ENCODE measurements at regions not wholly inside any gene's neighbourhood (a gene's known extent, or its start where the extent isn't known, plus 50 kb on each side); places are given as distances from the start of the nearest gene placed in this dataset.

DNA sequence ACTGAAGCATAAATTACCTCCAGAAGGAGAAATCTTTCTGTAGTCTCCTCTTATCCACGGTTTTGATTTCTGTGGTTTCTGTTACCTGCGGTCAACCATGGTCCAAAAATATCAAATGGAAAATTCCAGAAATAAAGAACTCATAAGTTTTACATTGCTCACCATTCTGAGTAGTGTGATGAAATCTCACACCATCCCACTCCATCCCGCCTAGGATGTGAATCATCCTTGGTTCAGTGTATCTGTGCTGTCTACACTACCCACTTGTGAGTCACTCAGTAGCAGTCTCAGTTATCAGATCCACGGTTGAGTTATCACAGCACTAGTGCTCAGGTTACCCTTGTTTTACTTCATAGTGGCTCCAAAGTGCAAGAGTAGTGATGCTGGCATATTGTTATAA is 371.2 kb downstream of the NFIB start (continued):
- TF ChIP-seq, protein P1, sequence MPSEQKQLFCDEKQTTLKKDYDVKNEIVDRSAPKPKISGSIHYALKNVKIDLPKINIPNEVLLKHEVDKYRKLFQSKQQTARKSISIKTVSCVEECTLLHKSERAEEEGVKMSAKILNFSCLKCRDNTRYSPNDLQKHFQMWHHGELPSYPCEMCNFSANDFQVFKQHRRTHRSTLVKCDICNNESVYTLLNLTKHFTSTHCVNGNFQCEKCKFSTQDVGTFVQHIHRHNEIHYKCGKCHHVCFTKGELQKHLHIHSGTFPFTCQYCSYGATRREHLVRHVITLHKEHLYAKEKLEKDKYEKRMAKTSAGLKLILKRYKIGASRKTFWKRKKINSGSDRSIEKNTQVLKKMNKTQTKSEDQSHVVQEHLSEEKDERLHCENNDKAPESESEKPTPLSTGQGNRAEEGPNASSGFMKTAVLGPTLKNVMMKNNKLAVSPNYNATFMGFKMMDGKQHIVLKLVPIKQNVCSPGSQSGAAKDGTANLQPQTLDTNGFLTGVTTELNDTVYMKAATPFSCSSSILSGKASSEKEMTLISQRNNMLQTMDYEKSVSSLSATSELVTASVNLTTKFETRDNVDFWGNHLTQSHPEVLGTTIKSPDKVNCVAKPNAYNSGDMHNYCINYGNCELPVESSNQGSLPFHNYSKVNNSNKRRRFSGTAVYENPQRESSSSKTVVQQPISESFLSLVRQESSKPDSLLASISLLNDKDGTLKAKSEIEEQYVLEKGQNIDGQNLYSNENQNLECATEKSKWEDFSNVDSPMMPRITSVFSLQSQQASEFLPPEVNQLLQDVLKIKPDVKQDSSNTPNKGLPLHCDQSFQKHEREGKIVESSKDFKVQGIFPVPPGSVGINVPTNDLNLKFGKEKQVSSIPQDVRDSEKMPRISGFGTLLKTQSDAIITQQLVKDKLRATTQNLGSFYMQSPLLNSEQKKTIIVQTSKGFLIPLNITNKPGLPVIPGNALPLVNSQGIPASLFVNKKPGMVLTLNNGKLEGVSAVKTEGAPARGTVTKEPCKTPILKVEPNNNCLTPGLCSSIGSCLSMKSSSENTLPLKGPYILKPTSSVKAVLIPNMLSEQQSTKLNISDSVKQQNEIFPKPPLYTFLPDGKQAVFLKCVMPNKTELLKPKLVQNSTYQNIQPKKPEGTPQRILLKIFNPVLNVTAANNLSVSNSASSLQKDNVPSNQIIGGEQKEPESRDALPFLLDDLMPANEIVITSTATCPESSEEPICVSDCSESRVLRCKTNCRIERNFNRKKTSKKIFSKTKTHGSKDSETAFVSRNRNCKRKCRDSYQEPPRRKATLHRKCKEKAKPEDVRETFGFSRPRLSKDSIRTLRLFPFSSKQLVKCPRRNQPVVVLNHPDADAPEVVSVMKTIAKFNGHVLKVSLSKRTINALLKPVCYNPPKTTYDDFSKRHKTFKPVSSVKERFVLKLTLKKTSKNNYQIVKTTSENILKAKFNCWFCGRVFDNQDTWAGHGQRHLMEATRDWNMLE (tag by site-specific recombination; conservative IDR thresholded peaks at IDR 0.05; ENCODE audit: low read depth), result peak; percentile 47; the same call in 1 of the 2 replicates
- no peak for TF ChIP-seq ZXDB (tag by site-specific recombination; IDR thresholded peaks at IDR 0.05)
- 0 out of 2 replicates have a peak, but pooled peaks have one; percentile 34 for TF ChIP-seq ZBTB17 (tag by site-specific recombination; IDR thresholded peaks at IDR 0.05)
- TF ChIP-seq OSR2 (tag by site-specific recombination; IDR thresholded peaks at IDR 0.05), result peak; percentile 88
- TF ChIP-seq ZFHX2 (tag by site-specific recombination; conservative IDR thresholded peaks at IDR 0.05), result peak; percentile 69
- TF ChIP-seq, protein P2, sequence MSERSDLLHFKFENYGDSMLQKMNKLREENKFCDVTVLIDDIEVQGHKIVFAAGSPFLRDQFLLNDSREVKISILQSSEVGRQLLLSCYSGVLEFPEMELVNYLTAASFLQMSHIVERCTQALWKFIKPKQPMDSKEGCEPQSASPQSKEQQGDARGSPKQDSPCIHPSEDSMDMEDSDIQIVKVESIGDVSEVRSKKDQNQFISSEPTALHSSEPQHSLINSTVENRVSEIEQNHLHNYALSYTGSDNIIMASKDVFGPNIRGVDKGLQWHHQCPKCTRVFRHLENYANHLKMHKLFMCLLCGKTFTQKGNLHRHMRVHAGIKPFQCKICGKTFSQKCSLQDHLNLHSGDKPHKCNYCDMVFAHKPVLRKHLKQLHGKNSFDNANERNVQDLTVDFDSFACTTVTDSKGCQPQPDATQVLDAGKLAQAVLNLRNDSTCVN (tag by site-specific recombination; optimal IDR thresholded peaks at IDR 0.05), result no peak
- TF ChIP-seq ZNF366 (tag by site-specific recombination; conservative IDR thresholded peaks at IDR 0.05), result peak; percentile 39; the same call in 1 of the 2 replicates
- no peak for TF ChIP-seq RBAK (tag by site-specific recombination; IDR thresholded peaks at IDR 0.05)
- peak; percentile 48; the same call in 1 of the 2 replicates for TF ChIP-seq SP7 (tag by site-specific recombination; IDR thresholded peaks at IDR 0.05)
- TF ChIP-seq ZNF660 (tag by site-specific recombination; IDR thresholded peaks at IDR 0.05), result 0 out of 2 replicates have a peak, but pooled peaks have one; percentile 54
- TF ChIP-seq, protein P3, sequence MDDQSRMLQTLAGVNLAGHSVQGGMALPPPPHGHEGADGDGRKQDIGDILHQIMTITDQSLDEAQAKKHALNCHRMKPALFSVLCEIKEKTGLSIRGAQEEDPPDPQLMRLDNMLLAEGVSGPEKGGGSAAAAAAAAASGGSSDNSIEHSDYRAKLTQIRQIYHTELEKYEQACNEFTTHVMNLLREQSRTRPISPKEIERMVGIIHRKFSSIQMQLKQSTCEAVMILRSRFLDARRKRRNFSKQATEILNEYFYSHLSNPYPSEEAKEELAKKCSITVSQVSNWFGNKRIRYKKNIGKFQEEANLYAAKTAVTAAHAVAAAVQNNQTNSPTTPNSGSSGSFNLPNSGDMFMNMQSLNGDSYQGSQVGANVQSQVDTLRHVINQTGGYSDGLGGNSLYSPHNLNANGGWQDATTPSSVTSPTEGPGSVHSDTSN (CRISPR knock-in tag; IDR thresholded peaks at IDR 0.05), result no peak
- no peak for TF ChIP-seq ZNF292 (tag by site-specific recombination; IDR thresholded peaks at IDR 0.05; ENCODE audit: borderline replicate concordance, low read depth)
- TF ChIP-seq ZNF629 (tag by site-specific recombination; IDR thresholded peaks at IDR 0.05), result 0 out of 2 replicates have a peak, but pooled peaks have one; percentile 32

DNA sequence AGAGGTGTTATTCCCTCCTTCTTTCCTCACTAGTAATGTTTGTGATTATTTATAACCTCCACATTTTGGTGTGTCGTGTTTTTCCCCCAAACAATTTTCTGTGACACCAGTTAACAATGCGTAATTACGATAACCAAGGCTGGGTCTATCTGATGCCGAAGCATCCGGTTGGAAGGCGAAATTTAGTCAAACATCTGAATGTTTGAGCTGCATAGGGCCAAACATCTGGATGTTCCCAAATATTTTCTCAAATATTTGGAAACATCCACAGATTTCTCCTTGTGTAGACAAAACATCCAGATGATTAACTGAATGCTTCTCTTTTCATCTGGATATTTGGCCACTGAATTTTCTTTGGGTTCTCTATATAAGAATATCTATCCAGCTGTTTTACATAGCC is 371.7 kb downstream of the NFIB start:
- TF ChIP-seq ZNF366 (tag by site-specific recombination; conservative IDR thresholded peaks at IDR 0.05), result no peak
- TF ChIP-seq ZNF335 (tag by site-specific recombination; conservative IDR thresholded peaks at IDR 0.05), result no peak
- TF ChIP-seq ZNF37A (tag by site-specific recombination; IDR thresholded peaks at IDR 0.05), result no peak
- Histone ChIP-seq H3K27ac (ENCODE audit: extremely low read depth, low read depth, low read length) (no peak overlapping the region), H3K36me3 (ENCODE audit: control insufficient read depth in 2 of 2, insufficient read depth in 1 of 2, low read length in 2 of 2) (no peaks in the 10 kb centered on the region), H3K4me1 (ENCODE audit: control insufficient read depth, insufficient read depth, low read length) (no peaks in the 10 kb centered on the region; the same call in 1 of the 2 replicates), H3K9me3 (ENCODE audit: control insufficient read depth, insufficient read depth, low read depth, low read length) (no peaks in the 10 kb centered on the region), H3K4me3 (ENCODE audit: low read depth, low read length) (no peak overlapping the region)
- CTCF ChIA-PET, result interaction anchor here (0.8 kb wide), 1 partner anchor 27 kb away, joined by 4 read pairs; no protein-coding TSS in a partner anchor
- POLR2A ChIA-PET, result no interaction called here

DNA sequence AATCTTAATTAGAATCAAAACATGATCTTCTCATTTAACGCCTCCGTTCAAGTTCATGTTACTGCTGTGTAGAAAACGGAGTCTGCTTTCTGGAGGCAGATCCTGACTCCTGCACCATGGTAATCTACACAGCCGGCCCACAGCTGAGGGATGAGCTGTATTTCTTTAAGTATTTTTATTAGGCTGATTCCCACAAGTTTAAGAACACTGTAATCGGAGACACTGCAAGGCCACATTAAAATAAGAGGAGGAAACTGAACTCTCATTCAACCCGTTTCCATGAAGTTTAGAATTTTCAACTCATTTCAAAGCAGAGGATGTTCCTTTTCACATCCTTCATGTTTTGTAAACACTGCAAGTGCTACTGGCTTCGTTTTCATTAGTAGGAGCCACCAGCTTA is 372.2 kb downstream of the NFIB start:
- H3K4me3 ChIP-seq (ENCODE audit: low read depth, low read length), result no peak overlapping the region
- H3K4me1 ChIP-seq (ENCODE audit: control insufficient read depth, insufficient read depth, low read length), result no peaks in the 10 kb centered on the region; the same call in 1 of the 2 replicates
- no peaks in the 10 kb centered on the region for H3K9me3 ChIP-seq (ENCODE audit: control insufficient read depth, insufficient read depth, low read depth, low read length)
- ChIA-PET CTCF (interaction anchor here (0.8 kb wide), 1 partner anchor 26 kb away, joined by 4 read pairs; no protein-coding TSS in a partner anchor), POLR2A (no interaction called here)
- no peaks in the 10 kb centered on the region for H3K36me3 ChIP-seq (ENCODE audit: control insufficient read depth in 2 of 2, insufficient read depth in 1 of 2, low read length in 2 of 2)
- H3K27ac ChIP-seq (ENCODE audit: extremely low read depth, low read depth, low read length), result no peak overlapping the region
- TF ChIP-seq ZNF830 (tag by site-specific recombination; IDR thresholded peaks at IDR 0.05; ENCODE audit: low read depth) (no peak), ZNF677 (tag by site-specific recombination; IDR thresholded peaks at IDR 0.05) (no peak), ZNF202 (tag by site-specific recombination; IDR thresholded peaks at IDR 0.05; ENCODE audit: borderline replicate concordance) (no peak), KLF1 (tag by site-specific recombination; IDR thresholded peaks at IDR 0.05) (no peak)
- TF ChIP-seq, protein P4, sequence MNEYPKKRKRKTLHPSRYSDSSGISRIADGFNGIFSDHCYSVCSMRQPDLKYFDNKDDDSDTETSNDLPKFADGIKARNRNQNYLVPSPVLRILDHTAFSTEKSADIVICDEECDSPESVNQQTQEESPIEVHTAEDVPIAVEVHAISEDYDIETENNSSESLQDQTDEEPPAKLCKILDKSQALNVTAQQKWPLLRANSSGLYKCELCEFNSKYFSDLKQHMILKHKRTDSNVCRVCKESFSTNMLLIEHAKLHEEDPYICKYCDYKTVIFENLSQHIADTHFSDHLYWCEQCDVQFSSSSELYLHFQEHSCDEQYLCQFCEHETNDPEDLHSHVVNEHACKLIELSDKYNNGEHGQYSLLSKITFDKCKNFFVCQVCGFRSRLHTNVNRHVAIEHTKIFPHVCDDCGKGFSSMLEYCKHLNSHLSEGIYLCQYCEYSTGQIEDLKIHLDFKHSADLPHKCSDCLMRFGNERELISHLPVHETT (tag by site-specific recombination; IDR thresholded peaks at IDR 0.05), result no peak
- TF ChIP-seq, protein P5, sequence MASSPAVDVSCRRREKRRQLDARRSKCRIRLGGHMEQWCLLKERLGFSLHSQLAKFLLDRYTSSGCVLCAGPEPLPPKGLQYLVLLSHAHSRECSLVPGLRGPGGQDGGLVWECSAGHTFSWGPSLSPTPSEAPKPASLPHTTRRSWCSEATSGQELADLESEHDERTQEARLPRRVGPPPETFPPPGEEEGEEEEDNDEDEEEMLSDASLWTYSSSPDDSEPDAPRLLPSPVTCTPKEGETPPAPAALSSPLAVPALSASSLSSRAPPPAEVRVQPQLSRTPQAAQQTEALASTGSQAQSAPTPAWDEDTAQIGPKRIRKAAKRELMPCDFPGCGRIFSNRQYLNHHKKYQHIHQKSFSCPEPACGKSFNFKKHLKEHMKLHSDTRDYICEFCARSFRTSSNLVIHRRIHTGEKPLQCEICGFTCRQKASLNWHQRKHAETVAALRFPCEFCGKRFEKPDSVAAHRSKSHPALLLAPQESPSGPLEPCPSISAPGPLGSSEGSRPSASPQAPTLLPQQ (tag by site-specific recombination; IDR thresholded peaks at IDR 0.05), result no peak
- TF ChIP-seq, protein P6, sequence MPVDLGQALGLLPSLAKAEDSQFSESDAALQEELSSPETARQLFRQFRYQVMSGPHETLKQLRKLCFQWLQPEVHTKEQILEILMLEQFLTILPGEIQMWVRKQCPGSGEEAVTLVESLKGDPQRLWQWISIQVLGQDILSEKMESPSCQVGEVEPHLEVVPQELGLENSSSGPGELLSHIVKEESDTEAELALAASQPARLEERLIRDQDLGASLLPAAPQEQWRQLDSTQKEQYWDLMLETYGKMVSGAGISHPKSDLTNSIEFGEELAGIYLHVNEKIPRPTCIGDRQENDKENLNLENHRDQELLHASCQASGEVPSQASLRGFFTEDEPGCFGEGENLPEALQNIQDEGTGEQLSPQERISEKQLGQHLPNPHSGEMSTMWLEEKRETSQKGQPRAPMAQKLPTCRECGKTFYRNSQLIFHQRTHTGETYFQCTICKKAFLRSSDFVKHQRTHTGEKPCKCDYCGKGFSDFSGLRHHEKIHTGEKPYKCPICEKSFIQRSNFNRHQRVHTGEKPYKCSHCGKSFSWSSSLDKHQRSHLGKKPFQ (tag by site-specific recombination; IDR thresholded peaks at IDR 0.05), result no peak

Measured in HEK293 (cell line).